Stimulated activated CD4-positive, alpha-beta T cell treated with anti-CD3 and anti-CD28 coated beads, Interleukin-2, amount 100 ng/mL, for 4 hours (primary cell): ENCODE measurements at regions not wholly inside any gene's neighbourhood (a gene's known extent, or its start where the extent isn't known, plus 50 kb on each side); places are given as distances from the start of the nearest gene placed in this dataset.

Source experiments
- DNase-seq: peaks from one replicate; pipeline ENCODE4 v3.0.0-alpha.2; 2020; ENCODE audit warnings: low read depth

GRCh38 chr1:229822026-229822425, 196.0 kb downstream of the URB2 start:
- DNase-seq = no peak

GRCh38 chr1:229825042-229825441, 199.0 kb downstream of the URB2 start:
- DNase-seq = no peak

- no peak for DNase-seq
These were observed 202.4 kb downstream of the URB2 start for GRCh38 chr1:229828461-229828860.

GRCh38 chr1:229832695-229833094, 206.6 kb downstream of the URB2 start:
- no peak for DNase-seq

- DNase-seq = no peak
These were observed 208.2 kb downstream of the URB2 start for GRCh38 chr1:229834230-229834629.

GRCh38 chr1:229835226-229835625, 209.2 kb downstream of the URB2 start:
- DNase-seq = no peak

GRCh38 chr1:229836324-229836723, 210.3 kb downstream of the URB2 start:
- no peak for DNase-seq

- no peak for DNase-seq
These were observed 212.2 kb downstream of the URB2 start for GRCh38 chr1:229838204-229838603.

GRCh38 chr1:229839800-229840199, 213.8 kb downstream of the URB2 start:
- DNase-seq = no peak

GRCh38 chr1:229841230-229841629, 215.2 kb downstream of the URB2 start:
- DNase-seq = no peak

GRCh38 chr1:229842302-229843255, 216.5 kb downstream of the URB2 start:
- DNase-seq = no peak

- DNase-seq = no peak
These were observed 217.7 kb downstream of the URB2 start for GRCh38 chr1:229843627-229844238.

- no peak for DNase-seq
These were observed 218.6 kb downstream of the URB2 start for GRCh38 chr1:229844675-229845074.

GRCh38 chr1:229845410-229846138, 219.5 kb downstream of the URB2 start:
- no peak for DNase-seq

GRCh38 chr1:229846351-229846750, 220.3 kb downstream of the URB2 start:
- no peak for DNase-seq

GRCh38 chr1:229848752-229849677, 218.0 kb upstream of the GALNT2 start:
- DNase-seq = no peak

GRCh38 chr1:229851511-229851910, 215.5 kb upstream of the GALNT2 start:
- DNase-seq = no peak

- no peak for DNase-seq
These were observed 213.3 kb upstream of the GALNT2 start for GRCh38 chr1:229853751-229854150.

- no peak for DNase-seq
These were observed 212.4 kb upstream of the GALNT2 start for GRCh38 chr1:229854620-229855019.

GRCh38 chr1:229856009-229856650, 210.9 kb upstream of the GALNT2 start:
- DNase-seq = peak; percentile 3

GRCh38 chr1:229857585-229857984, 209.5 kb upstream of the GALNT2 start:
- DNase-seq = no peak
